Body of pancreas (tissue), 4 donors: ENCODE measurements at regions not wholly inside any gene's neighbourhood (a gene's known extent, or its start where the extent isn't known, plus 50 kb on each side); places are given as distances from the start of the nearest gene placed in this dataset.

Experiments used
- ATAC-seq: fragments of 150-250 bp; one replicate; pipeline ENCODE4 v1.9.1; 2016
- DNase-seq, 4 donors: peaks; one replicate each; pipeline ENCODE4 v3.0.0-alpha.2; 2019
- H3K27ac ChIP-seq, 4 donors: fragments of 200-600 bp; sonication (generic); 1 replicate in 3 of 4; 2 replicates in 1 of 4; pipeline versions ENCODE4 v1.5.1 to v1.6.1; 2016 to 2019; ENCODE audit warnings: mild to moderate bottlenecking in 1 of 4, mixed read lengths in 1 of 4, moderate library complexity in 1 of 4
- H3K27me3 ChIP-seq, 2 donors: fragments of 200-600 bp; sonication (generic); one replicate each; pipeline ENCODE4 v1.6.0; 2016; ENCODE audit warnings: mild to moderate bottlenecking in 1 of 2
- H3K36me3 ChIP-seq, 2 donors: fragments of 200-600 bp; sonication (generic); replicated peaks in 1 of 2; 2 replicates each; pipeline ENCODE4 v1.5.1; 2016; ENCODE audit warnings: low read depth in 2 of 2; ENCODE audit not compliant: insufficient read depth in 1 of 2
- H3K4me1 ChIP-seq: fragments of 200-600 bp; sonication (generic); one replicate; pipeline ENCODE4 v1.6.0; 2016
- H3K4me3 ChIP-seq, 2 donors: fragments of 200-600 bp; sonication (generic); 1 replicate in 1 of 2; 2 replicates in 1 of 2; pipeline ENCODE4 v1.5.1; 2016 to 2019
- H3K9me3 ChIP-seq, 3 donors: fragments of 200-600 bp; sonication (generic); 1 replicate in 2 of 3; 2 replicates in 1 of 3; pipeline ENCODE4 v1.5.1; 2016
- CTCF ChIP-seq, 7 experiments: fragments of 450-650 bp in 4 of 7; fragments of 200-600 bp in 3 of 7; sonication (generic) in 3 of 7; IDR thresholded peaks; one replicate each; pipeline ENCODE4 v1.5.1; 2016 to 2019; ENCODE audit warnings: antibody characterized with exemption in 7 of 7
- POLR2A ChIP-seq, 3 donors: fragments of 450-650 bp; IDR thresholded peaks; one replicate each; pipeline ENCODE4 v1.6.1; 2016; ENCODE audit warnings: antibody characterized with exemption in 3 of 3, mild to moderate bottlenecking in 2 of 3
- WGBS, 2 donors: methylation state at CpG; one replicate each; pipeline ENCODE4 v1.1.5; 2017; 5-methylcytosine and 5-hydroxymethylcytosine counted together
- intact Hi-C: fragments of 100-400 bp; cut with DNase I; formaldehyde crosslinking; loops from one replicate; pipeline ENCODE4 v1.15.1; 2023

GRCh38 chr1:193741228-193741627 is 554.8 kb upstream of the B3GALT2 start:
- no peak for DNase-seq
- H3K27ac ChIP-seq: no peak overlapping the region
- no peaks in the 10 kb centered on the region for H3K36me3 ChIP-seq
- no peak overlapping the region for H3K4me3 ChIP-seq
- ATAC-seq: no peak
- intact Hi-C loops: no loop called here
- WGBS, 2 donors: 40 to 46% methylated on average over 2 of the region's 2 CpGs
- no peaks in the 10 kb centered on the region for H3K9me3 ChIP-seq
- H3K27me3 ChIP-seq: no peaks in the 10 kb centered on the region
- H3K4me1 ChIP-seq: no peaks in the 10 kb centered on the region
- TF ChIP-seq POLR2A (IDR thresholded peaks at IDR 0.05): no peak

GRCh38 chr1:193740762-193741161 is 554.3 kb upstream of the B3GALT2 start:
- no peaks in the 10 kb centered on the region for H3K9me3 ChIP-seq
- intact Hi-C loops: no loop called here
- no peaks in the 10 kb centered on the region for H3K4me1 ChIP-seq
- ATAC-seq: no peak
- DNase-seq: no peak
- TF ChIP-seq CTCF (IDR thresholded peaks at IDR 0.05) (no peak), POLR2A (IDR thresholded peaks at IDR 0.05) (no peak)
- H3K27me3 ChIP-seq: no peaks in the 10 kb centered on the region
- WGBS, 2 donors: 53 to 76% methylated on average over 1 of the region's 1 CpG
- no peak overlapping the region for H3K27ac ChIP-seq
- H3K36me3 ChIP-seq: no peaks in the 10 kb centered on the region
- no peak overlapping the region for H3K4me3 ChIP-seq

- no peaks in the 10 kb centered on the region for H3K4me1 ChIP-seq
- TF ChIP-seq POLR2A (IDR thresholded peaks at IDR 0.05) (no peak), CTCF (IDR thresholded peaks at IDR 0.05) (no peak)
- DNase-seq: no peak
- H3K27ac ChIP-seq: no peak overlapping the region
- no peaks in the 10 kb centered on the region for H3K27me3 ChIP-seq
- no peaks in the 10 kb centered on the region for H3K9me3 ChIP-seq
- no peak overlapping the region for H3K4me3 ChIP-seq
- 80 to 90% methylated on average over 3 of the region's 3 CpGs for WGBS, 2 donors
- H3K36me3 ChIP-seq: no peaks in the 10 kb centered on the region
- ATAC-seq: no peak
- intact Hi-C loops: no loop called here
Measured at GRCh38 chr1:193736507-193736906, 550.1 kb upstream of the B3GALT2 start.

- no peaks in the 10 kb centered on the region for H3K9me3 ChIP-seq
- DNase-seq: no peak
- intact Hi-C loops: no loop called here
- ATAC-seq: no peak
- H3K27me3 ChIP-seq: no peaks in the 10 kb centered on the region
- H3K4me1 ChIP-seq: no peaks in the 10 kb centered on the region
- no peak overlapping the region for H3K27ac ChIP-seq
- TF ChIP-seq CTCF (IDR thresholded peaks at IDR 0.05): no peak
- no peak for TF ChIP-seq POLR2A (IDR thresholded peaks at IDR 0.05)
- H3K4me3 ChIP-seq: no peak overlapping the region
- WGBS, 2 donors: 29 to 32% methylated on average over 3 of the region's 3 CpGs
- H3K36me3 ChIP-seq: no peaks in the 10 kb centered on the region
Measured at GRCh38 chr1:193733674-193734073, 547.3 kb upstream of the B3GALT2 start.

GRCh38 chr1:193730017-193730416 is 543.6 kb upstream of the B3GALT2 start:
- DNase-seq (no peak), ATAC-seq (no peak)
- Histone ChIP-seq H3K9me3 (no peaks in the 10 kb centered on the region), H3K4me3 (no peak overlapping the region), H3K27me3 (no peaks in the 10 kb centered on the region), H3K27ac (no peak overlapping the region), H3K36me3 (no peaks in the 10 kb centered on the region), H3K4me1 (no peaks in the 10 kb centered on the region)
- intact Hi-C loops: no loop called here
- 45 to 50% methylated on average over 3 of the region's 3 CpGs for WGBS, 2 donors
- TF ChIP-seq POLR2A (IDR thresholded peaks at IDR 0.05) (no peak), CTCF (IDR thresholded peaks at IDR 0.05) (no peak)
